ENCODE measurements at regions not wholly inside any gene's neighbourhood (a gene's known extent, or its start where the extent isn't known, plus 50 kb on each side); places are given as distances from the start of the nearest gene placed in this dataset.

- TF ChIP-seq CTCF (IDR thresholded peaks at IDR 0.05) (no peak), USF2 (IDR thresholded peaks at IDR 0.05; ENCODE audit: borderline replicate concordance, low read depth, low read length) (no peak), PBX3 (IDR thresholded peaks at IDR 0.05) (no peak), GABPA (IDR thresholded peaks at IDR 0.05; ENCODE audit: low read depth) (no peak), MAX (IDR thresholded peaks at IDR 0.05; ENCODE audit: low read depth) (no peak), SMC3 (IDR thresholded peaks at IDR 0.05; ENCODE audit: low read depth, low read length) (no peak), NFIC (IDR thresholded peaks at IDR 0.05; ENCODE audit: borderline replicate concordance) (no peak), TCF12 (IDR thresholded peaks at IDR 0.05) (no peak), MXI1 (IDR thresholded peaks at IDR 0.05; ENCODE audit: low read depth, low read length) (no peak), EZH2phosphoT487 (IDR thresholded peaks at IDR 0.05; ENCODE audit: borderline replicate concordance, low read depth) (no peak)
These were observed 352.7 kb upstream of the CDH4 start for GRCh38 chr20:60899320-60899719.

Measured in SK-N-SH (cell line).